Limb (tissue), 2 donors: ENCODE measurements at regions not wholly inside any gene's neighbourhood (a gene's known extent, or its start where the extent isn't known, plus 50 kb on each side); places are given as distances from the start of the nearest gene placed in this dataset.
"Not testable (repeated sequence)": the region's sequence is repeated elsewhere in the genome, so short reads cannot be mapped to it uniquely, and the experiment has no call there.

Source experiments
- DNase-seq, 2 donors: peaks; one replicate each; pipeline ENCODE4 v3.0.0-alpha.2; 2016; ENCODE audit errors: extremely low spot score in 2 of 2

GRCh38 chr13:90551253-90551652 is 796.2 kb upstream of the MIR17HG start:
- DNase-seq = no peak

GRCh38 chr13:90552702-90553101 is 794.8 kb upstream of the MIR17HG start:
- no peak for DNase-seq

GRCh38 chr13:90553159-90553558 is 794.3 kb upstream of the MIR17HG start:
- no peak for DNase-seq

- no peak for DNase-seq
These were observed 789.9 kb upstream of the MIR17HG start for GRCh38 chr13:90557626-90558025.

GRCh38 chr13:90562443-90562842 is 785.0 kb upstream of the MIR17HG start:
- DNase-seq = no peak

GRCh38 chr13:90564096-90564495 is 783.4 kb upstream of the MIR17HG start:
- no peak for DNase-seq

- no peak for DNase-seq
These were observed 782.9 kb upstream of the MIR17HG start for GRCh38 chr13:90564566-90564965.

GRCh38 chr13:90565985-90566713 is 781.3 kb upstream of the MIR17HG start:
- DNase-seq = no peak

- DNase-seq = no peak
These were observed 779.3 kb upstream of the MIR17HG start for GRCh38 chr13:90568165-90568564.

GRCh38 chr13:90576067-90576466 is 771.4 kb upstream of the MIR17HG start:
- no peak for DNase-seq

- DNase-seq = no peak
These were observed 769.8 kb upstream of the MIR17HG start for GRCh38 chr13:90577726-90578125.

GRCh38 chr13:90585392-90585791 is 762.1 kb upstream of the MIR17HG start:
- DNase-seq = no peak

- no peak for DNase-seq
These were observed 756.1 kb upstream of the MIR17HG start for GRCh38 chr13:90591260-90591926.

GRCh38 chr13:90591927-90592268 is 755.6 kb upstream of the MIR17HG start:
- DNase-seq = no peak

GRCh38 chr13:90592943-90593342 is 754.5 kb upstream of the MIR17HG start:
- DNase-seq = no peak

GRCh38 chr13:90594681-90595080 is 752.8 kb upstream of the MIR17HG start:
- no peak for DNase-seq

GRCh38 chr13:90605664-90606063 is 741.8 kb upstream of the MIR17HG start:
- no peak for DNase-seq

- not testable (repeated sequence) for DNase-seq
These were observed 740.6 kb upstream of the MIR17HG start for GRCh38 chr13:90606921-90607320.

- DNase-seq = no peak
These were observed 735.1 kb upstream of the MIR17HG start for GRCh38 chr13:90612391-90612790.

GRCh38 chr13:90613076-90613795 is 734.3 kb upstream of the MIR17HG start:
- DNase-seq = no peak

GRCh38 chr13:90615236-90615635 is 732.3 kb upstream of the MIR17HG start:
- no peak for DNase-seq

GRCh38 chr13:90615767-90616166 is 731.7 kb upstream of the MIR17HG start:
- DNase-seq = no peak

- DNase-seq = no peak
These were observed 729.4 kb upstream of the MIR17HG start for GRCh38 chr13:90618133-90618532.
